H9 (cell line): ENCODE measurements at regions not wholly inside any gene's neighbourhood (a gene's known extent, or its start where the extent isn't known, plus 50 kb on each side); places are given as distances from the start of the nearest gene placed in this dataset.

Experiments used
- DNase-seq: peaks from one replicate; pipeline ENCODE4 v3.0.0-alpha.2; 2017
- H2AFZ ChIP-seq: one replicate; pipeline ENCODE4 v1.6.1; 2013; ENCODE audit warnings: mild to moderate bottlenecking, low read length, control low read depth, moderate library complexity
- H2AK5ac ChIP-seq: 2 replicates; pipeline ENCODE4 v1.6.1; 2013; ENCODE audit warnings: low read length, control low read depth, mixed read lengths; ENCODE audit not compliant: insufficient read length
- H2BK120ac ChIP-seq: one replicate; pipeline ENCODE4 v1.6.1; 2013; ENCODE audit warnings: low read depth, mild to moderate bottlenecking, low read length, control low read depth, inconsistent platforms; ENCODE audit not compliant: poor library complexity, severe bottlenecking
- H2BK12ac ChIP-seq: 2 replicates; pipeline ENCODE4 v1.6.1; 2013; ENCODE audit warnings: low read length, control low read depth, mixed read lengths, low read depth; ENCODE audit not compliant: insufficient read length
- H2BK15ac ChIP-seq: 2 replicates; pipeline ENCODE4 v1.6.1; 2013; ENCODE audit warnings: low read depth, low read length, control low read depth
- H2BK20ac ChIP-seq: one replicate; pipeline ENCODE4 v1.6.1; 2013; ENCODE audit warnings: low read depth, mild to moderate bottlenecking, low read length, control low read depth, inconsistent platforms; ENCODE audit not compliant: poor library complexity, severe bottlenecking
- H2BK5ac ChIP-seq: 2 replicates; pipeline ENCODE4 v1.6.1; 2013; ENCODE audit warnings: low read length, control low read depth, mixed read lengths; ENCODE audit not compliant: insufficient read length
- H3K14ac ChIP-seq: 2 replicates; pipeline ENCODE4 v1.6.1; 2013; ENCODE audit warnings: low read length, control low read depth; ENCODE audit not compliant: insufficient read depth
- H3K18ac ChIP-seq: 2 replicates; pipeline ENCODE4 v1.6.1; 2013; ENCODE audit warnings: low read depth, mild to moderate bottlenecking, mixed read lengths, low read length, control low read depth; ENCODE audit not compliant: insufficient read length
- H3K23ac ChIP-seq: 2 replicates; pipeline ENCODE4 v1.6.1; 2013; ENCODE audit warnings: low read length, control low read depth, mixed read lengths, low read depth; ENCODE audit not compliant: insufficient read length
- H3K23me2 ChIP-seq: 2 replicates; pipeline ENCODE4 v1.6.1; 2013; ENCODE audit warnings: low read depth, mild to moderate bottlenecking, mixed read lengths, low read length, control low read depth; ENCODE audit not compliant: insufficient read length, poor library complexity, severe bottlenecking
- H3K27ac ChIP-seq: 2 replicates; pipeline ENCODE4 v1.5.1; 2013; ENCODE audit warnings: low read length, control low read depth, mixed read lengths, low read depth; ENCODE audit not compliant: insufficient read length
- H3K27me3 ChIP-seq: 2 replicates; pipeline ENCODE4 v1.6.1; 2013; ENCODE audit warnings: low read length, control low read depth, inconsistent platforms; ENCODE audit not compliant: insufficient read depth
- H3K4ac ChIP-seq: 2 replicates; pipeline ENCODE4 v1.6.1; 2013; ENCODE audit warnings: low read depth, mild to moderate bottlenecking, control low read depth, inconsistent platforms, low read length, moderate library complexity
- H3K4me1 ChIP-seq: 2 replicates; pipeline ENCODE4 v1.6.1; 2013; ENCODE audit warnings: low read length, control low read depth, inconsistent platforms; ENCODE audit not compliant: insufficient read depth
- H3K4me2 ChIP-seq: 2 replicates; pipeline ENCODE4 v1.6.1; 2013; ENCODE audit warnings: low read length, control low read depth, mixed read lengths; ENCODE audit not compliant: insufficient read length, insufficient read depth
- H3K56ac ChIP-seq: 2 replicates; pipeline ENCODE4 v1.6.1; 2013; ENCODE audit warnings: low read depth, mild to moderate bottlenecking, mixed read lengths, low read length, control low read depth; ENCODE audit not compliant: insufficient read length
- H3K79me1 ChIP-seq: 2 replicates; pipeline ENCODE4 v1.6.1; 2013; ENCODE audit warnings: low read depth, mild to moderate bottlenecking, moderate library complexity, low read length, control low read depth, inconsistent platforms; ENCODE audit not compliant: insufficient read depth, poor library complexity, severe bottlenecking
- H3K79me2 ChIP-seq: 2 replicates; pipeline ENCODE4 v1.6.1; 2013; ENCODE audit warnings: low read length, control low read depth, inconsistent platforms; ENCODE audit not compliant: insufficient read depth
- H3K9ac ChIP-seq: 2 replicates; pipeline ENCODE4 v1.6.1; 2013; ENCODE audit warnings: low read length, control low read depth, mixed read lengths; ENCODE audit not compliant: insufficient read length; ENCODE audit errors: extremely low read depth
- H3K9me3 ChIP-seq: one replicate; pipeline ENCODE4 v1.6.1; 2013; ENCODE audit warnings: low read depth, low read length, inconsistent platforms; ENCODE audit not compliant: control insufficient read depth
- H3T11ph ChIP-seq: one replicate; pipeline ENCODE4 v1.6.1; 2013; ENCODE audit warnings: mild to moderate bottlenecking, low read length, control low read depth, inconsistent platforms
- H4K20me1 ChIP-seq: one replicate; pipeline ENCODE4 v1.6.1; 2013; ENCODE audit not compliant: control insufficient read depth, insufficient read length, insufficient read depth
- H4K5ac ChIP-seq: 2 replicates; pipeline ENCODE4 v1.6.1; 2013; ENCODE audit warnings: low read depth, mild to moderate bottlenecking, mixed read lengths, low read length, control low read depth; ENCODE audit not compliant: insufficient read length
- H4K8ac ChIP-seq: replicated peaks from 2 replicates; pipeline ENCODE4 v1.6.1; 2013; ENCODE audit warnings: low read length, control low read depth, mixed read lengths, low read depth; ENCODE audit not compliant: insufficient read length
- H4K91ac ChIP-seq: 2 replicates; pipeline ENCODE4 v1.6.1; 2013; ENCODE audit warnings: low read depth, mild to moderate bottlenecking, moderate library complexity, mixed read lengths, low read length, control low read depth; ENCODE audit not compliant: insufficient read length
- H3K27ac Mint-ChIP-seq, 3 experiments: 2 replicates in 2 of 3; 3 replicates in 1 of 3; pipeline ENCODE4 v1.8.0; 2020 to 2021; ENCODE audit warnings: mixed read lengths in 3 of 3, mild to moderate bottlenecking in 1 of 3, moderate library complexity in 1 of 3
- H3K27me3 Mint-ChIP-seq: 2 replicates; pipeline ENCODE4 v1.8.0; 2021; ENCODE audit warnings: low read depth, mild to moderate bottlenecking, moderate library complexity, mixed read lengths
- H3K36me3 Mint-ChIP-seq, 3 experiments: 2 replicates in 2 of 3; 3 replicates in 1 of 3; pipeline ENCODE4 v1.8.0; 2020 to 2021; ENCODE audit warnings: low read depth in 3 of 3, mixed read lengths in 3 of 3; ENCODE audit not compliant: insufficient read depth in 1 of 3
- H3K4me1 Mint-ChIP-seq, 2 experiments: 2 replicates each; pipeline ENCODE4 v1.8.0; 2020; ENCODE audit warnings: mixed read lengths in 2 of 2
- H3K4me3 Mint-ChIP-seq, 2 experiments: 2 replicates in 1 of 2; 3 replicates in 1 of 2; pipeline ENCODE4 v1.8.0; 2020 to 2021; ENCODE audit warnings: mild to moderate bottlenecking in 2 of 2, mixed read lengths in 2 of 2, moderate library complexity in 1 of 2
- H3K9me3 Mint-ChIP-seq, 2 experiments: 2 replicates in 1 of 2; 3 replicates in 1 of 2; pipeline ENCODE4 v1.8.0; 2020; ENCODE audit warnings: mild to moderate bottlenecking in 2 of 2, mixed read lengths in 2 of 2, moderate library complexity in 1 of 2
- WGBS: extraction: QIAGEN DNeasy Blood & Tissue Kit; methylation state at CpG from one replicate; pipeline ENCODE4 v1.1.7; 2013; ENCODE audit warnings: missing lambda C conversion rate, low lambda C conversion rate, mixed read lengths; ENCODE audit not compliant: insufficient read length; ENCODE audit errors: extremely low coverage; 5-methylcytosine and 5-hydroxymethylcytosine counted together
- TF ChIP-seq, protein P1 (sequence below): fragments of 200-600 bp; sonication (generic); conservative IDR thresholded peaks from 3 replicates; pipeline ENCODE4 v1.8.0; 2021; ENCODE audit warnings: antibody characterized with exemption, mild to moderate bottlenecking

DNA sequence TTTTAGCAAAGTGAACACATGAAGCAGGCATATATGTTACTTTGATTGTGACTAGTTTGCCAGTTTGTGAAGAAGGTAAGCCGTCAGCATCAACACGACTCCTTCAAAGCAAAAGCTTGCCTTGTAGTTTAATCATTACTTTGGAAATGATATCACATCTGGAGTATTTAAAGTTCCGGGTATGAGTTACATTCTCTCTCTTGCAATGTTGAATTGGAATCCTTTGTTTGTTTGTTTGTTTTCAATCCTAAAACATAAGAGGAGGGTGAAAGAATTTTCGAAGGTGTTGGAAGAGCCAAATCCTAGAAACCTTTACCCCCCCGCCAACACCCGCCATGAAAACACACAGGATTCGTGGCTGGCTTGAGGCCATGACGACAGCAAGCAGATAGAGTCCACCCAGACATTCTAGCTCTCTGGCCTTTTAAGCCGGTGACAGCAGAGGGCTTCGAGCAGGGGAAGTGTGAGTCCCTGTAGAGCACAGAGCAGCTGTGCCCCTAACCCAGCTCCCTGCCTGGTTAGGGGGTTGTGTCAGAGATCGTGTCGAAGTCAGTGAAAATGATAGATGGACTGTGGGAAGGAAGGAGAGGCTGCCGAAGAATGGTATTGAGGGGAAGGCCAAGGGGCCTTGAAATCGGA lies 103.8 kb upstream of the SMIM21 start:
- no peak overlapping the region for H3K9ac ChIP-seq
- H2BK120ac ChIP-seq, result no peak overlapping the region
- H4K20me1 ChIP-seq, result no peaks in the 10 kb centered on the region
- no peaks in the 10 kb centered on the region for H3K4me1 ChIP-seq
- WGBS, result no CpG with 5 or more reads among the region's 14 CpGs
- H3T11ph ChIP-seq, result no peak overlapping the region
- H3K4me2 ChIP-seq, result no peak overlapping the region
- H4K5ac ChIP-seq, result no peak overlapping the region
- no peak overlapping the region for H3K56ac ChIP-seq
- peak overlapping the region; percentile 51 for H3K18ac ChIP-seq
- TF ChIP-seq, protein P1, sequence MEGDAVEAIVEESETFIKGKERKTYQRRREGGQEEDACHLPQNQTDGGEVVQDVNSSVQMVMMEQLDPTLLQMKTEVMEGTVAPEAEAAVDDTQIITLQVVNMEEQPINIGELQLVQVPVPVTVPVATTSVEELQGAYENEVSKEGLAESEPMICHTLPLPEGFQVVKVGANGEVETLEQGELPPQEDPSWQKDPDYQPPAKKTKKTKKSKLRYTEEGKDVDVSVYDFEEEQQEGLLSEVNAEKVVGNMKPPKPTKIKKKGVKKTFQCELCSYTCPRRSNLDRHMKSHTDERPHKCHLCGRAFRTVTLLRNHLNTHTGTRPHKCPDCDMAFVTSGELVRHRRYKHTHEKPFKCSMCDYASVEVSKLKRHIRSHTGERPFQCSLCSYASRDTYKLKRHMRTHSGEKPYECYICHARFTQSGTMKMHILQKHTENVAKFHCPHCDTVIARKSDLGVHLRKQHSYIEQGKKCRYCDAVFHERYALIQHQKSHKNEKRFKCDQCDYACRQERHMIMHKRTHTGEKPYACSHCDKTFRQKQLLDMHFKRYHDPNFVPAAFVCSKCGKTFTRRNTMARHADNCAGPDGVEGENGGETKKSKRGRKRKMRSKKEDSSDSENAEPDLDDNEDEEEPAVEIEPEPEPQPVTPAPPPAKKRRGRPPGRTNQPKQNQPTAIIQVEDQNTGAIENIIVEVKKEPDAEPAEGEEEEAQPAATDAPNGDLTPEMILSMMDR, result no peak
- H3K9me3 ChIP-seq, result no peaks in the 10 kb centered on the region
- H2BK20ac ChIP-seq, result no peak overlapping the region
- H3K23me2 ChIP-seq, result no peaks in the 10 kb centered on the region
- H3K14ac ChIP-seq, result peak overlapping the region; percentile 20; the same call in 1 of the 2 replicates
- no peak overlapping the region for H3K23ac ChIP-seq
- H3K27ac Mint-ChIP-seq, result peak overlapping the region in 1 of 3 experiments; percentile 33; a peak in 1 of 7 replicates
- H2BK12ac ChIP-seq, result peak overlapping the region; percentile 65
- no peaks in the 10 kb centered on the region for H3K79me2 ChIP-seq
- H4K91ac ChIP-seq, result no peak overlapping the region
- no peak overlapping the region; a peak in 1 of 5 replicates for H3K4me3 Mint-ChIP-seq
- no peak overlapping the region for H2AK5ac ChIP-seq
- H3K9me3 Mint-ChIP-seq, result no peaks in the 10 kb centered on the region
- no peak overlapping the region for H4K8ac ChIP-seq
- no peak overlapping the region for H2BK5ac ChIP-seq
- no peaks in the 10 kb centered on the region for H3K79me1 ChIP-seq
- peak overlapping the region; percentile 35 for H2AFZ ChIP-seq
- H3K36me3 Mint-ChIP-seq, result no peaks in the 10 kb centered on the region; a peak in 1 of 7 replicates
- DNase-seq, result no peak
- H3K27ac ChIP-seq, result no peak overlapping the region
- no peak overlapping the region for H2BK15ac ChIP-seq
- H3K27me3 Mint-ChIP-seq, result peaks cover 5% of the 10 kb centered on the region; the same call in 1 of the 2 replicates
- no peak overlapping the region for H3K4ac ChIP-seq
- H3K27me3 ChIP-seq, result no peaks in the 10 kb centered on the region
- peaks cover 7 to 8% of the 10 kb centered on the region in 2 experiments for H3K4me1 Mint-ChIP-seq
